ENCODE measurements at regions not wholly inside any gene's neighbourhood (a gene's known extent, or its start where the extent isn't known, plus 50 kb on each side); places are given as distances from the start of the nearest gene placed in this dataset.

DNA sequence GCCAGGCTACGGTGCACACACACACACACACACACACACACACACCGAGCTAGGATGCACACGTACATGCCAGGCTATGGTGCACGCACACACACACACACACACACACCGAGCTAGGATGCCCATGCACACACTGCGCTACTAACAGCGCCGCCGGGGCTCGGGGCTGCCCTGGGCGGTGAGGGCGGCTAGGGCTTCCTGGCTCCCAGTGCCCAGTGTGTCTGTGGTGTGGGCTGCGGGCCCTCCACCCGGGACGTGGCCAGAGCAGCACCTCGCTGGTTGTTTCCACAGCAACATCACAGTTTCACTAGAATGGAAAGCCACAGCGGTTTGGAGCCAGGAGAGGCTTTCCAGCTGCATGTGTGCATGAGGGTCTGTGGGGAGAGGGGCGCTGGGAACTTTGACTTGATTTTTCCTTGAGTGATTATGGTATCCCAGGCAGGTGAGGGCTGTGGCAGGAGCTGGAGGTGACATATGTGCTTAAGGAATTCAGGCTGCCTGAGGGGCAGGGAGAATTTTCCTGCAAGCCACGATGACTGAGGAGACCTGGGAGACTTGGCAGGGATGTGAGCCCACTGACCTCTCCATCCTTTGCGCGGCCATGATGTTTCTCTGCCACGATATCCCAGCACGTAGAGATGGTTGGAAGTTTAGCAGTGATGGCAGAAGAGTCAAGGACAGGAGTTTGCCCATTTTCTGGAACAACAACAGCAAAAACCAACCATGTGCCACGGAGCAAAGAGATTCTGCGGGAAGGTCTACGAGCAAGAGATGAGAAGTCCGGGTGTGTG, 195.9 kb downstream of the SNX19 start:
- ChIA-PET CTCF (no interaction called here), POLR2A (ENCODE audit: low non-redundant PET) (no interaction called here)

DNA sequence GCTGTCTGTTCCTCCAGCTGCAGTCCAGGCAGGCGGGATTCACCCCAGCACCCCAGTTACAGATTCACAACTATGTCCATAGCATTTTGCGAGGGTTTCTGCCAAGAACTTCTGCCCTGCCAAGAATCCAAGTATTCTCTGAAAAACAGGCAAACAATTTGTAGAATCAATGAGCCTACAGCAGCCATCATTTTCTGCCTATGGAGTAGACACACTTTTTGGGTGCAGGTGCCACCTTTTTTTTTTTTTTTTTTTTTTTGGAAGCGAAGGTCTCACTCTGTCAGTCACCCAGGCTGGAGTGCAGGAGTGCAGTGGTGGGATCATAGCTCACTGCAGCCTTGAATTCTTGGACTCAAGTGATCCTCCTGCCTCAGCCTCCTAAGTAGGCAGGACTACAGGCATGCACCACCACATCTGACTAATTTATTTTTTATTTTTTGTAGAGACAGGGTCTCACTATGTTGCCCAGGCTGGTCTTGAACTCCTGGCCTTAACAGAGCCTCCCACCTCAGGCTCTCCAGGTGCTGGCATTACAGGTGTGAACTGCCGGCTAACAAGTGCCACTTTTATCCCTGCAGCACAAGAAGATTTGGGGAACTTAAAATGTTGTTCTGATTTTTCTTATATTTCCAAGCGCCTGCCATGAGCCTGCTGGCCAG, 195.1 kb downstream of the SNX19 start:
- CTCF ChIA-PET: no interaction called here
- POLR2A ChIA-PET (ENCODE audit: low non-redundant PET): no interaction called here
- H3K27ac ChIP-seq: peak overlapping the region; percentile 47
- no peak for DNase-seq (ENCODE audit: low spot score)
- TF ChIP-seq CTCF (conservative IDR thresholded peaks at IDR 0.05; ENCODE audit: low read depth): no peak

More for the DNA sequence above, 195.9 kb downstream of the SNX19 start:
- TF ChIP-seq CTCF (conservative IDR thresholded peaks at IDR 0.05; ENCODE audit: low read depth): no peak
- DNase-seq (ENCODE audit: low spot score): no peak
- no peak overlapping the region for H3K27ac ChIP-seq

DNA sequence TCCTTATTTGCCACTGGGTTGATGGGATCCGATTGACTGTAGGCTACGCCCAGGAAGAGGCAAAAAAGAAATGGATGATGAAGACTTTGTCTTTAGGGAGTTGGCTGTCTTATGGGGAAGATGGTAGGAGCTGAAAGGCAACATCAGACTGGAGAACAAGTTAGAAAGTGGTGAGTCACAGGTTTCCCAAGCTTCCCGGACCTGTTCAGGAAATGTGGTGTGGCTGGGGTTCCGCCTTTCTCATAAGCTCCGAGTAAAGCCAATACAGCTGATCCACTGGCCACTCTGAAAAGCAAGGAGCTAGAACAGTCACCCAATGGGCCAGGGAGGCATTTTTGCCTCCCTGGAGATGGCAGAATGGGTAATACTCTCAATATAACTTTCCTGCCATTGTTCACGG, 194.5 kb downstream of the SNX19 start:
- H3K27ac ChIP-seq: peak overlapping the region; percentile 47
- DNase-seq (ENCODE audit: low spot score): peak; percentile 41
- CTCF ChIA-PET: no interaction called here
- POLR2A ChIA-PET (ENCODE audit: low non-redundant PET): no interaction called here
- no peak for TF ChIP-seq CTCF (conservative IDR thresholded peaks at IDR 0.05; ENCODE audit: low read depth)

GRCh38 chr11:130722401-130722800, 193.9 kb downstream of the SNX19 start:
- no peak overlapping the region for H3K27ac ChIP-seq
- DNase-seq (ENCODE audit: low spot score): no peak
- ChIA-PET POLR2A (ENCODE audit: low non-redundant PET) (no interaction called here), CTCF (no interaction called here)
- TF ChIP-seq CTCF (conservative IDR thresholded peaks at IDR 0.05; ENCODE audit: low read depth): no peak

GRCh38 chr11:130725421-130726233, 190.7 kb downstream of the SNX19 start:
- ChIA-PET POLR2A (ENCODE audit: low non-redundant PET) (no interaction called here), CTCF (interaction anchor here (0.7 kb wide), 1 partner anchor 137 kb away, joined by 6 read pairs; no protein-coding TSS in a partner anchor)
- no peak for TF ChIP-seq CTCF (conservative IDR thresholded peaks at IDR 0.05; ENCODE audit: low read depth)
- peak; percentile 14 for DNase-seq (ENCODE audit: low spot score)
- H3K27ac ChIP-seq: peak overlapping the region; percentile 79

All from RWPE1 (cell line).